OCI-LY3 (cell line): ENCODE measurements at regions not wholly inside any gene's neighbourhood (a gene's known extent, or its start where the extent isn't known, plus 50 kb on each side); places are given as distances from the start of the nearest gene placed in this dataset.
"Not testable (repeated sequence)": the region's sequence is repeated elsewhere in the genome, so short reads cannot be mapped to it uniquely, and the experiment has no call there.

Source experiments
- H2AFZ ChIP-seq: fragments of 200-600, 300-600 bp; shearing (Covaris generic); 2 replicates; pipeline ENCODE4 v1.6.0; 2014; ENCODE audit warnings: antibody characterized with exemption, low read depth, low read length
- H3K27ac ChIP-seq: fragments of 200-600, 300-600 bp; sonication (generic); 2 replicates; pipeline ENCODE4 v1.5.1; 2014; ENCODE audit warnings: mild to moderate bottlenecking, low read length, moderate library complexity, mixed read lengths
- H3K27me3 ChIP-seq: fragments of 200-600, 300-600 bp; sonication (generic); 2 replicates; pipeline ENCODE4 v1.6.1; 2014; ENCODE audit warnings: low read depth, low read length, mixed read lengths
- H3K36me3 ChIP-seq: fragments of 200-600, 300-600 bp; sonication (generic); replicated peaks from 2 replicates; pipeline ENCODE3; 2014; ENCODE audit warnings: low read depth, low read length, mixed read lengths
- H3K4me1 ChIP-seq: fragments of 300-600, 200-600 bp; sonication (generic); 2 replicates; pipeline ENCODE4 v1.6.1; 2014; ENCODE audit warnings: low read length, mixed read lengths
- H3K4me2 ChIP-seq: fragments of 200-600, 300-600 bp; sonication (generic); 2 replicates; pipeline ENCODE4 v1.6.1; 2014; ENCODE audit warnings: low read length, mixed read lengths
- H3K4me3 ChIP-seq: fragments of 300-600, 200-600 bp; sonication (generic); 2 replicates; pipeline ENCODE4 v1.5.1; 2014; ENCODE audit warnings: antibody characterized with exemption, mild to moderate bottlenecking, low read length, moderate library complexity
- H3K79me2 ChIP-seq: fragments of 300-600, 200-600 bp; shearing (Covaris generic); 2 replicates; pipeline ENCODE4 v1.6.1; 2014; ENCODE audit warnings: mild to moderate bottlenecking, low read length, mixed read lengths
- H3K9ac ChIP-seq: fragments of 300-600, 200-600 bp; shearing (Covaris generic); 2 replicates; pipeline ENCODE4 v1.6.0; 2014; ENCODE audit warnings: mild to moderate bottlenecking, low read length, moderate library complexity
- H3K9me3 ChIP-seq: fragments of 200-600, 300-600 bp; shearing (Covaris generic); 2 replicates; pipeline ENCODE4 v1.6.1; 2014; ENCODE audit warnings: low read length, mixed read lengths; ENCODE audit not compliant: insufficient read depth
- H4K20me1 ChIP-seq: fragments of 200-600, 300-600 bp; sonication (generic); 2 replicates; pipeline ENCODE4 v1.6.1; 2016; ENCODE audit warnings: low read length, mixed read lengths; ENCODE audit not compliant: insufficient read depth
- EZH2phosphoT487 ChIP-seq: fragments of 200-600 bp; shearing (Covaris generic); IDR thresholded peaks from 2 replicates; pipeline ENCODE4 v1.6.1; 2018; ENCODE audit warnings: antibody characterized with exemption, mixed run types, low read depth
- TF ChIP-seq, protein P1 (sequence below): fragments of 200-600, 300-600 bp; sonication (generic); IDR thresholded peaks from 2 replicates; pipeline ENCODE4 v1.5.1; 2014; ENCODE audit warnings: antibody characterized with exemption, low read length, low read depth

DNA sequence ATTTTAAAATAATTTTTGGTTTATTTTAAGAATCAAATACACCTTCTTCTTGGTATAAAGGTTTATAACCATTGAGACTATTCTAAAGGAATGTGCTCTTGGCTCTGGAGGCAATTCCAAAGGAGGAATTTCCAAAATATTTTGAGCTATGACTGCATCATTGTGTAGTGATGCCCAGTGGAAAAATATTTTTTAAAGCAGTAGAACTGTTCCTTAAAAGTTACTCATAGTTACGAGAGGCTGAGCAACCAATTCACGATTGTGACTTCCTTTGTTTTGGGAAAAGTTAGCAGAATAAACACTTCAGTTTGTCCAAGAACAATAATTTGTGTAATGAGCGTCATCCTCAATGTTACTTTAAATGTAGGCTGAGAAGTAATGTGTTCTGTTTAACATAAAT lies 233.6 kb downstream of the BAMBI start:
- no peak overlapping the region for H3K9ac ChIP-seq
- H3K36me3 ChIP-seq = no peaks in the 10 kb centered on the region
- H4K20me1 ChIP-seq = no peaks in the 10 kb centered on the region
- no peaks in the 10 kb centered on the region for H3K79me2 ChIP-seq
- peaks cover 14% of the 10 kb centered on the region for H3K4me1 ChIP-seq
- no peaks in the 10 kb centered on the region for H3K27me3 ChIP-seq
- no peak overlapping the region for H3K4me2 ChIP-seq
- TF ChIP-seq, protein P1, sequence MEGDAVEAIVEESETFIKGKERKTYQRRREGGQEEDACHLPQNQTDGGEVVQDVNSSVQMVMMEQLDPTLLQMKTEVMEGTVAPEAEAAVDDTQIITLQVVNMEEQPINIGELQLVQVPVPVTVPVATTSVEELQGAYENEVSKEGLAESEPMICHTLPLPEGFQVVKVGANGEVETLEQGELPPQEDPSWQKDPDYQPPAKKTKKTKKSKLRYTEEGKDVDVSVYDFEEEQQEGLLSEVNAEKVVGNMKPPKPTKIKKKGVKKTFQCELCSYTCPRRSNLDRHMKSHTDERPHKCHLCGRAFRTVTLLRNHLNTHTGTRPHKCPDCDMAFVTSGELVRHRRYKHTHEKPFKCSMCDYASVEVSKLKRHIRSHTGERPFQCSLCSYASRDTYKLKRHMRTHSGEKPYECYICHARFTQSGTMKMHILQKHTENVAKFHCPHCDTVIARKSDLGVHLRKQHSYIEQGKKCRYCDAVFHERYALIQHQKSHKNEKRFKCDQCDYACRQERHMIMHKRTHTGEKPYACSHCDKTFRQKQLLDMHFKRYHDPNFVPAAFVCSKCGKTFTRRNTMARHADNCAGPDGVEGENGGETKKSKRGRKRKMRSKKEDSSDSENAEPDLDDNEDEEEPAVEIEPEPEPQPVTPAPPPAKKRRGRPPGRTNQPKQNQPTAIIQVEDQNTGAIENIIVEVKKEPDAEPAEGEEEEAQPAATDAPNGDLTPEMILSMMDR = no peak
- TF ChIP-seq EZH2phosphoT487 = no peak
- no peak overlapping the region for H3K4me3 ChIP-seq
- no peak overlapping the region for H2AFZ ChIP-seq
- H3K9me3 ChIP-seq = no peaks in the 10 kb centered on the region
- no peak overlapping the region for H3K27ac ChIP-seq

DNA sequence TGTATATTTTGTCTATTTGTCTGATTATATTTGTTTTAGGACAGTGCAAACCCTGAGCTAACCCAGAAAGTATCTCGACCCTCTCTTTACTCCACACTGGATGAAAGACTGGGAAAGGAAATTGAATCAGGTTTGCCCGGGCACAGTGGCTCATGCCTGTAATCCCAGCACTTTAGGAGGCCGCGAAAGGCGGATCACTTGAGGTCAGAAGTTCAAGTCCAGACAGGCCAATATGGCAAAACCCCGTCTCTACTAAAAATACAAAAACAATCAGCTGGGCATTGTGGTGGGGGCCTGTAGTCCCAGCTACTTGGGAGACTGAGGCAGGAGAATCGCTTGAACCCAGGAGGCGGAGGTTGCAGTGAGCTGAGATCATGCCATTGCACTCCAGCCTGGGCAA lies 234.2 kb downstream of the BAMBI start:
- H3K27me3 ChIP-seq, H3K4me3 ChIP-seq, H4K20me1 ChIP-seq, H3K4me2 ChIP-seq, H3K36me3 ChIP-seq, H3K9me3 ChIP-seq, H2AFZ ChIP-seq, H3K79me2 ChIP-seq, H3K9ac ChIP-seq, H3K4me1 ChIP-seq, H3K27ac ChIP-seq: not testable (repeated sequence)

DNA sequence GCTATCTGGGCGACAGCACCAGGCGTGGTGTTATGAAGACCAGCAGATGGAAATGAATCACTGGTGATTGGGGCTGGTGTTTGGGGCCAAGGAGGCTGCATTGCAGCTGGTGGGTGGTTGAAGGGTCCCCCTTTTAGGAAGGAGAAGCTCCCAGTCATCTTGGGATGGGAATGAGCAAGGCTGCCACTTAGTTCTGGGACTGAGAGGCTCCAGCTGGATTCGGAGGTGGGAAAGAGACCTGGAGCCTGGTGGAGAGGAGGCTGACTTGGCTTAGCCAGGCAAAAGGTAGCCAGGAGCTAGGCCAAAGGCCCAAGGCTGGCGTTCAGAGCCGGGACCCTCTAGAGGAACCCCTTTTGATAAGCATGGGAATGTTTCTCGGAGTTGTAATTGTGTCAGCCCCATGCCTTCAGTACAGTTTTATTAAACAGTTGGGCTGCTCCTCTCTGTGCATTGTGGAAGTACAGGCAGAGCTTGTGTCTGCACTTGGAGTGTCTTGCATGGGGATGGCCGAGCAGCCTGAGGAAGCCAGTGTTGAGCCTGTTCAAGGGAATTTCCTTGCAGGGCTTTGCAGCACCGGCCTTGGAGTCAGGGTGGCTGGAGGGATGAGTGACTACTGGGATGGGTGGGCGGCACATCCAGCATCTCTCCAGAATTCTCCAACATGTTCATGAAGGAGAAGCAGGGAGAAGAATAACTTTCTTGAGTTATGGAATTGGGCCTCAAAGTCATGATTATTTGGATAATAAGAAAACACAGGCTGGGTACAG lies 234.9 kb downstream of the BAMBI start:
- H3K27ac ChIP-seq = no peak overlapping the region
- no peaks in the 10 kb centered on the region for H3K36me3 ChIP-seq
- no peak overlapping the region for H3K9ac ChIP-seq
- no peak overlapping the region for H2AFZ ChIP-seq
- TF ChIP-seq, protein P1 = no peak
- TF ChIP-seq EZH2phosphoT487 = no peak
- no peaks in the 10 kb centered on the region for H3K9me3 ChIP-seq
- peaks cover 8% of the 10 kb centered on the region for H3K4me1 ChIP-seq
- H3K4me3 ChIP-seq = no peak overlapping the region
- no peak overlapping the region for H3K4me2 ChIP-seq
- no peaks in the 10 kb centered on the region for H3K27me3 ChIP-seq
- no peaks in the 10 kb centered on the region for H4K20me1 ChIP-seq
- H3K79me2 ChIP-seq = no peaks in the 10 kb centered on the region

DNA sequence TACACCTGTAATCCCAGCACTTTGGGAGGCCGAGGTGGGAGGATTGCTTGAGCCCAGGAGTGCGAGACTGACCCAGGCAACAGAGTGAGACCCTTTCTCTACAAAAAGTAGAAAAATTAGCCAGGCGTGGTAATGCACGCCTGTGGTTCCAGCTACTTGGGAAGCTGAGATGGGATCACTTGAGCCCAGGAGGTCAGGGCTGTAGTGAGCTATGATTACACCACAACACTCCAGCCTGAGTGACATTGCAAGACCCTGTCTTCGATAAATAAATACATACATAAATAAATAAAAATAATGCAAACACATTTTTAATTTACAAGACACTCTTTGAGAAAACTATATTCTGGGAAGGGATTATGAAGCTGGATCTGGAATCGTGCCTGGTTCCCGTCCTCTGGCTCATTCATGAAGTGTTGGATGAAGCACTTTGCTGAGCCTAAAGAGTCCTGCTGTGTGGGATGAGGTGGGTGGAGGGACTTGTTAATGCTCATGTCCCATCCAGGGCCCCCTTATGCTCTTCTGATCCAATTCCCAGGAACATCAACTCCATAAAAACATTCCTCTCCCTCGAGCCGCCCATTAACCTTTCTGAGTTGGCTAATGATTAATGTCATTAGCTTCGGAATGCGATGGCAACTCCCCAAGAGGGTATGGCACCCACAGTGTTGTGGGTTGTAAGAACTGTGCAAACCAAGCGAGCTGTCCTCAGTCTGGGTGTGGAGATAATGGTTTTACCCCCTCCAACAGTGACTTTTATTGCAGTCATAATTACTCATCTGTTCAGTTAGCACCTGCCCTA lies 236.3 kb downstream of the BAMBI start:
- no peak overlapping the region for H3K4me2 ChIP-seq
- TF ChIP-seq EZH2phosphoT487 = no peak
- TF ChIP-seq, protein P1 = no peak
- H3K4me1 ChIP-seq = peaks cover 8% of the 10 kb centered on the region

More for the DNA sequence above, 236.3 kb downstream of the BAMBI start:
- Histone ChIP-seq H3K27me3 (no peaks in the 10 kb centered on the region), H3K36me3 (no peaks in the 10 kb centered on the region), H3K27ac (no peak overlapping the region), H4K20me1 (no peaks in the 10 kb centered on the region), H2AFZ (no peak overlapping the region), H3K9ac (no peak overlapping the region), H3K9me3 (no peaks in the 10 kb centered on the region), H3K4me3 (no peak overlapping the region), H3K79me2 (no peaks in the 10 kb centered on the region)
